ENCODE measurements at regions not wholly inside any gene's neighbourhood (a gene's known extent, or its start where the extent isn't known, plus 50 kb on each side); places are given as distances from the start of the nearest gene placed in this dataset.

- H3K4me1 ChIP-seq: peaks cover 0 to 5% (median 0%) of the 10 kb centered on the region in 4 donors
- WGBS, 5 donors: 88 to 94% (median 89%) methylated on average over 7 of the region's 7 CpGs
Observed at GRCh38 chr2:150126143-150126740, 361.2 kb downstream of the RND3 start.

GRCh38 chr2:150125708-150126107 lies 361.8 kb downstream of the RND3 start:
- WGBS, 5 donors: 53 to 69% (median 57%) methylated on average over 9 of the region's 9 CpGs
- TF ChIP-seq POLR2A (IDR thresholded peaks at IDR 0.05) (no peak), POLR2AphosphoS5 (IDR thresholded peaks at IDR 0.05) (no peak), EP300 (IDR thresholded peaks at IDR 0.05) (no peak), CTCF (IDR thresholded peaks at IDR 0.05) (no peak)
- intact Hi-C loops (cut with DNase I; ENCODE audit: low total_unique reads): no loop called here
- DNase-seq: no peak
- H3K4me1 ChIP-seq: peaks cover 0 to 5% (median 0%) of the 10 kb centered on the region in 4 donors
- H3K27ac ChIP-seq: no peak overlapping the region
- H3K4me3 ChIP-seq: no peak overlapping the region
- H3K27me3 ChIP-seq: no peaks in the 10 kb centered on the region
- no peaks in the 10 kb centered on the region for H3K36me3 ChIP-seq
- no peaks in the 10 kb centered on the region for H3K9me3 ChIP-seq

More at GRCh38 chr2:150126143-150126740, 361.2 kb downstream of the RND3 start:
- no peak for TF ChIP-seq POLR2A (IDR thresholded peaks at IDR 0.05)
- TF ChIP-seq POLR2AphosphoS5 (IDR thresholded peaks at IDR 0.05): no peak
- TF ChIP-seq EP300 (IDR thresholded peaks at IDR 0.05): no peak
- TF ChIP-seq CTCF (IDR thresholded peaks at IDR 0.05): no peak
- Histone ChIP-seq H3K27me3 (no peaks in the 10 kb centered on the region), H3K27ac (no peak overlapping the region), H3K9me3 (no peaks in the 10 kb centered on the region), H3K36me3 (no peaks in the 10 kb centered on the region), H3K4me3 (no peak overlapping the region)
- intact Hi-C loops (cut with DNase I; ENCODE audit: low total_unique reads): no loop called here
- no peak for DNase-seq

GRCh38 chr2:150125188-150125587 lies 362.3 kb downstream of the RND3 start:
- H3K4me1 ChIP-seq: peaks cover 0 to 5% (median 0%) of the 10 kb centered on the region in 4 donors
- intact Hi-C loops (cut with DNase I; ENCODE audit: low total_unique reads): no loop called here
- 30 to 65% (median 45%) methylated on average over 5 of the region's 5 CpGs for WGBS, 5 donors
- no peaks in the 10 kb centered on the region for H3K27me3 ChIP-seq
- H3K9me3 ChIP-seq: no peaks in the 10 kb centered on the region
- no peak for TF ChIP-seq CTCF (IDR thresholded peaks at IDR 0.05)
- no peak for TF ChIP-seq EP300 (IDR thresholded peaks at IDR 0.05)
- no peak for TF ChIP-seq POLR2AphosphoS5 (IDR thresholded peaks at IDR 0.05)
- TF ChIP-seq POLR2A (IDR thresholded peaks at IDR 0.05): no peak
- no peak overlapping the region for H3K27ac ChIP-seq
- H3K4me3 ChIP-seq: no peak overlapping the region
- no peaks in the 10 kb centered on the region for H3K36me3 ChIP-seq
- no peak for DNase-seq

- Histone ChIP-seq H3K36me3 (no peaks in the 10 kb centered on the region), H3K4me3 (no peak overlapping the region), H3K9me3 (no peaks in the 10 kb centered on the region), H3K27me3 (no peaks in the 10 kb centered on the region), H3K4me1 (peaks cover 0 to 9% (median 0%) of the 10 kb centered on the region in 4 donors), H3K27ac (no peak overlapping the region)
- TF ChIP-seq POLR2A (IDR thresholded peaks at IDR 0.05): no peak
- no peak for TF ChIP-seq CTCF (IDR thresholded peaks at IDR 0.05)
- no peak for TF ChIP-seq EP300 (IDR thresholded peaks at IDR 0.05)
- TF ChIP-seq POLR2AphosphoS5 (IDR thresholded peaks at IDR 0.05): no peak
- intact Hi-C loops (cut with DNase I; ENCODE audit: low total_unique reads): no loop called here
- DNase-seq: no peak
Observed at GRCh38 chr2:150124739-150125138, 362.7 kb downstream of the RND3 start.

Data from stomach (tissue), 8 donors.